Lung (tissue), 11 donors: ENCODE measurements at regions not wholly inside any gene's neighbourhood (a gene's known extent, or its start where the extent isn't known, plus 50 kb on each side); places are given as distances from the start of the nearest gene placed in this dataset.

ENCODE experiments used
- ATAC-seq: fragments of 200-7000 bp; cut with Tn5 transposase; one replicate; pipeline ENCODE4 v1.9.1; 2020; ENCODE audit warnings: moderate number of reproducible peaks; ENCODE audit not compliant: insufficient read depth, low FRiP score
- DNase-seq, 3 donors: peaks; one replicate each; pipeline ENCODE4 v3.0.0-alpha.2; 2013 to 2017
- H3K27ac ChIP-seq, 2 donors: one replicate each; pipeline ENCODE4 v1.5.1; 2013; ENCODE audit warnings: mild to moderate bottlenecking in 2 of 2, moderate library complexity in 2 of 2, control low read depth in 1 of 2, inconsistent platforms in 1 of 2, low read depth in 1 of 2, low read length in 1 of 2
- H3K27me3 ChIP-seq, 3 donors: one replicate each; pipeline ENCODE4 v1.5.1; 2013; ENCODE audit warnings: low read length in 2 of 3; ENCODE audit not compliant: control insufficient read depth in 3 of 3, insufficient read depth in 3 of 3
- H3K36me3 ChIP-seq, 4 donors: one replicate each; pipeline ENCODE4 v1.5.1; 2013; ENCODE audit warnings: low read length in 4 of 4, mild to moderate bottlenecking in 1 of 4, moderate library complexity in 1 of 4; ENCODE audit not compliant: control insufficient read depth in 4 of 4, insufficient read depth in 4 of 4
- H3K4me1 ChIP-seq, 5 donors: one replicate each; pipeline ENCODE4 v1.5.1; 2013; ENCODE audit warnings: low read length in 5 of 5, mild to moderate bottlenecking in 2 of 5, moderate library complexity in 1 of 5; ENCODE audit not compliant: control insufficient read depth in 5 of 5, insufficient read depth in 5 of 5
- H3K4me3 ChIP-seq: one replicate; pipeline ENCODE4 v1.5.1; 2013; ENCODE audit warnings: mild to moderate bottlenecking, control low read depth, moderate library complexity
- H3K9ac ChIP-seq, 2 donors: one replicate each; pipeline ENCODE4 v1.5.1; 2013; ENCODE audit warnings: low read length in 2 of 2, control low read depth in 1 of 2; ENCODE audit not compliant: insufficient read depth in 1 of 2
- H3K9me3 ChIP-seq, 4 donors: one replicate each; pipeline ENCODE4 v1.5.1; 2013; ENCODE audit warnings: low read length in 3 of 4, mild to moderate bottlenecking in 1 of 4, moderate library complexity in 1 of 4; ENCODE audit not compliant: control insufficient read depth in 4 of 4, insufficient read depth in 3 of 4
- CTCF ChIP-seq: IDR thresholded peaks from 2 replicates; pipeline ENCODE4 v1.5.1; 2012; ENCODE audit warnings: mild to moderate bottlenecking; ENCODE audit errors: control extremely low read depth, extremely low read depth
- WGBS, 2 donors: extraction: QIAGEN DNeasy Blood & Tissue Kit; methylation state at CpG; one replicate each; pipeline ENCODE4 v1.1.7; 2013; 5-methylcytosine and 5-hydroxymethylcytosine counted together
- donor health status: control.
- donor health status: control.
- donor health status: Bipolar disorder and iron deficiency.
- donor health status: healthy.
- donor health status: DM: yes; HTN: yes; CAD: no.

GRCh38 chr18:21991081-21991534, 178.3 kb upstream of the GATA6 start:
- H3K4me1 ChIP-seq = peaks cover 0 to 12% (median 4%) of the 10 kb centered on the region in 5 donors
- no peaks in the 10 kb centered on the region for H3K27me3 ChIP-seq
- ATAC-seq (peak; percentile 19), DNase-seq (peak; percentile 27 to 49 (median 39))
- H3K9ac ChIP-seq = no peak overlapping the region
- H3K27ac ChIP-seq = peak overlapping the region in 1 of 2 donors; percentile 17
- no peaks in the 10 kb centered on the region for H3K36me3 ChIP-seq
- no peak overlapping the region for H3K4me3 ChIP-seq
- H3K9me3 ChIP-seq = no peaks in the 10 kb centered on the region
- TF ChIP-seq CTCF = no peak
- 41 to 62% methylated on average over 1 of the region's 1 CpG for WGBS, 2 donors

- no peaks in the 10 kb centered on the region for H3K36me3 ChIP-seq
- ATAC-seq = no peak
- no peak overlapping the region for H3K9ac ChIP-seq
- peaks cover 0 to 12% (median 5%) of the 10 kb centered on the region in 5 donors for H3K4me1 ChIP-seq
- 84 to 93% methylated on average over 6 of the region's 6 CpGs for WGBS, 2 donors
- DNase-seq = no peak
- H3K4me3 ChIP-seq = no peak overlapping the region
- no peaks in the 10 kb centered on the region for H3K27me3 ChIP-seq
- TF ChIP-seq CTCF = no peak
- no peaks in the 10 kb centered on the region for H3K9me3 ChIP-seq
- H3K27ac ChIP-seq = no peak overlapping the region
Measured at GRCh38 chr18:21991886-21992285, 177.5 kb upstream of the GATA6 start.

- DNase-seq (no peak), ATAC-seq (peak; percentile 45)
- no peak overlapping the region for H3K9ac ChIP-seq
- no peak for TF ChIP-seq CTCF
- H3K4me3 ChIP-seq = no peak overlapping the region
- H3K27ac ChIP-seq = no peak overlapping the region
- H3K9me3 ChIP-seq = no peaks in the 10 kb centered on the region
- 61 to 94% methylated on average over 3 of the region's 3 CpGs for WGBS, 2 donors
- no peaks in the 10 kb centered on the region for H3K36me3 ChIP-seq
- no peaks in the 10 kb centered on the region for H3K27me3 ChIP-seq
- peaks cover 0 to 15% (median 5%) of the 10 kb centered on the region in 5 donors for H3K4me1 ChIP-seq
Measured at GRCh38 chr18:21996351-21996826, 173.0 kb upstream of the GATA6 start.
